H9 (cell line): ENCODE measurements at regions not wholly inside any gene's neighbourhood (a gene's known extent, or its start where the extent isn't known, plus 50 kb on each side); places are given as distances from the start of the nearest gene placed in this dataset.

Source experiments
- DNase-seq: peaks from one replicate; pipeline ENCODE4 v3.0.0-alpha.2; 2017
- H2AFZ ChIP-seq: one replicate; pipeline ENCODE4 v1.6.1; 2013; ENCODE audit warnings: mild to moderate bottlenecking, low read length, control low read depth, moderate library complexity
- H2AK5ac ChIP-seq: 2 replicates; pipeline ENCODE4 v1.6.1; 2013; ENCODE audit warnings: low read length, control low read depth, mixed read lengths; ENCODE audit not compliant: insufficient read length
- H2BK120ac ChIP-seq: one replicate; pipeline ENCODE4 v1.6.1; 2013; ENCODE audit warnings: low read depth, mild to moderate bottlenecking, low read length, control low read depth, inconsistent platforms; ENCODE audit not compliant: poor library complexity, severe bottlenecking
- H2BK12ac ChIP-seq: 2 replicates; pipeline ENCODE4 v1.6.1; 2013; ENCODE audit warnings: low read length, control low read depth, mixed read lengths, low read depth; ENCODE audit not compliant: insufficient read length
- H2BK15ac ChIP-seq: 2 replicates; pipeline ENCODE4 v1.6.1; 2013; ENCODE audit warnings: low read depth, low read length, control low read depth
- H2BK20ac ChIP-seq: one replicate; pipeline ENCODE4 v1.6.1; 2013; ENCODE audit warnings: low read depth, mild to moderate bottlenecking, low read length, control low read depth, inconsistent platforms; ENCODE audit not compliant: poor library complexity, severe bottlenecking
- H2BK5ac ChIP-seq: 2 replicates; pipeline ENCODE4 v1.6.1; 2013; ENCODE audit warnings: low read length, control low read depth, mixed read lengths; ENCODE audit not compliant: insufficient read length
- H3K14ac ChIP-seq: 2 replicates; pipeline ENCODE4 v1.6.1; 2013; ENCODE audit warnings: low read length, control low read depth; ENCODE audit not compliant: insufficient read depth
- H3K18ac ChIP-seq: 2 replicates; pipeline ENCODE4 v1.6.1; 2013; ENCODE audit warnings: low read depth, mild to moderate bottlenecking, mixed read lengths, low read length, control low read depth; ENCODE audit not compliant: insufficient read length
- H3K23ac ChIP-seq: 2 replicates; pipeline ENCODE4 v1.6.1; 2013; ENCODE audit warnings: low read length, control low read depth, mixed read lengths, low read depth; ENCODE audit not compliant: insufficient read length
- H3K23me2 ChIP-seq: 2 replicates; pipeline ENCODE4 v1.6.1; 2013; ENCODE audit warnings: low read depth, mild to moderate bottlenecking, mixed read lengths, low read length, control low read depth; ENCODE audit not compliant: insufficient read length, poor library complexity, severe bottlenecking
- H3K27ac ChIP-seq: 2 replicates; pipeline ENCODE4 v1.5.1; 2013; ENCODE audit warnings: low read length, control low read depth, mixed read lengths, low read depth; ENCODE audit not compliant: insufficient read length
- H3K27me3 ChIP-seq: 2 replicates; pipeline ENCODE4 v1.6.1; 2013; ENCODE audit warnings: low read length, control low read depth, inconsistent platforms; ENCODE audit not compliant: insufficient read depth
- H3K4ac ChIP-seq: 2 replicates; pipeline ENCODE4 v1.6.1; 2013; ENCODE audit warnings: low read depth, mild to moderate bottlenecking, control low read depth, inconsistent platforms, low read length, moderate library complexity
- H3K4me1 ChIP-seq: 2 replicates; pipeline ENCODE4 v1.6.1; 2013; ENCODE audit warnings: low read length, control low read depth, inconsistent platforms; ENCODE audit not compliant: insufficient read depth
- H3K4me2 ChIP-seq: 2 replicates; pipeline ENCODE4 v1.6.1; 2013; ENCODE audit warnings: low read length, control low read depth, mixed read lengths; ENCODE audit not compliant: insufficient read length, insufficient read depth
- H3K56ac ChIP-seq: 2 replicates; pipeline ENCODE4 v1.6.1; 2013; ENCODE audit warnings: low read depth, mild to moderate bottlenecking, mixed read lengths, low read length, control low read depth; ENCODE audit not compliant: insufficient read length
- H3K79me1 ChIP-seq: 2 replicates; pipeline ENCODE4 v1.6.1; 2013; ENCODE audit warnings: low read depth, mild to moderate bottlenecking, moderate library complexity, low read length, control low read depth, inconsistent platforms; ENCODE audit not compliant: insufficient read depth, poor library complexity, severe bottlenecking
- H3K79me2 ChIP-seq: 2 replicates; pipeline ENCODE4 v1.6.1; 2013; ENCODE audit warnings: low read length, control low read depth, inconsistent platforms; ENCODE audit not compliant: insufficient read depth
- H3K9ac ChIP-seq: 2 replicates; pipeline ENCODE4 v1.6.1; 2013; ENCODE audit warnings: low read length, control low read depth, mixed read lengths; ENCODE audit not compliant: insufficient read length; ENCODE audit errors: extremely low read depth
- H3K9me3 ChIP-seq: one replicate; pipeline ENCODE4 v1.6.1; 2013; ENCODE audit warnings: low read depth, low read length, inconsistent platforms; ENCODE audit not compliant: control insufficient read depth
- H3T11ph ChIP-seq: one replicate; pipeline ENCODE4 v1.6.1; 2013; ENCODE audit warnings: mild to moderate bottlenecking, low read length, control low read depth, inconsistent platforms
- H4K20me1 ChIP-seq: one replicate; pipeline ENCODE4 v1.6.1; 2013; ENCODE audit not compliant: control insufficient read depth, insufficient read length, insufficient read depth
- H4K5ac ChIP-seq: 2 replicates; pipeline ENCODE4 v1.6.1; 2013; ENCODE audit warnings: low read depth, mild to moderate bottlenecking, mixed read lengths, low read length, control low read depth; ENCODE audit not compliant: insufficient read length
- H4K8ac ChIP-seq: replicated peaks from 2 replicates; pipeline ENCODE4 v1.6.1; 2013; ENCODE audit warnings: low read length, control low read depth, mixed read lengths, low read depth; ENCODE audit not compliant: insufficient read length
- H4K91ac ChIP-seq: 2 replicates; pipeline ENCODE4 v1.6.1; 2013; ENCODE audit warnings: low read depth, mild to moderate bottlenecking, moderate library complexity, mixed read lengths, low read length, control low read depth; ENCODE audit not compliant: insufficient read length
- H3K27ac Mint-ChIP-seq, 3 experiments: 2 replicates in 2 of 3; 3 replicates in 1 of 3; pipeline ENCODE4 v1.8.0; 2020 to 2021; ENCODE audit warnings: mixed read lengths in 3 of 3, mild to moderate bottlenecking in 1 of 3, moderate library complexity in 1 of 3
- H3K27me3 Mint-ChIP-seq: 2 replicates; pipeline ENCODE4 v1.8.0; 2021; ENCODE audit warnings: low read depth, mild to moderate bottlenecking, moderate library complexity, mixed read lengths
- H3K36me3 Mint-ChIP-seq, 3 experiments: 2 replicates in 2 of 3; 3 replicates in 1 of 3; pipeline ENCODE4 v1.8.0; 2020 to 2021; ENCODE audit warnings: low read depth in 3 of 3, mixed read lengths in 3 of 3; ENCODE audit not compliant: insufficient read depth in 1 of 3
- H3K4me1 Mint-ChIP-seq, 2 experiments: 2 replicates each; pipeline ENCODE4 v1.8.0; 2020; ENCODE audit warnings: mixed read lengths in 2 of 2
- H3K4me3 Mint-ChIP-seq, 2 experiments: 2 replicates in 1 of 2; 3 replicates in 1 of 2; pipeline ENCODE4 v1.8.0; 2020 to 2021; ENCODE audit warnings: mild to moderate bottlenecking in 2 of 2, mixed read lengths in 2 of 2, moderate library complexity in 1 of 2
- H3K9me3 Mint-ChIP-seq, 2 experiments: 2 replicates in 1 of 2; 3 replicates in 1 of 2; pipeline ENCODE4 v1.8.0; 2020; ENCODE audit warnings: mild to moderate bottlenecking in 2 of 2, mixed read lengths in 2 of 2, moderate library complexity in 1 of 2
- WGBS: extraction: QIAGEN DNeasy Blood & Tissue Kit; methylation state at CpG from one replicate; pipeline ENCODE4 v1.1.7; 2013; ENCODE audit warnings: missing lambda C conversion rate, low lambda C conversion rate, mixed read lengths; ENCODE audit not compliant: insufficient read length; ENCODE audit errors: extremely low coverage; 5-methylcytosine and 5-hydroxymethylcytosine counted together
- TF ChIP-seq, protein P1 (sequence below): fragments of 200-600 bp; sonication (generic); conservative IDR thresholded peaks from 3 replicates; pipeline ENCODE4 v1.8.0; 2021; ENCODE audit warnings: antibody characterized with exemption, mild to moderate bottlenecking

- H3K4ac ChIP-seq: no peak overlapping the region
- H3K4me1 Mint-ChIP-seq: peaks cover 11% of the 10 kb centered on the region in 2 experiments
- WGBS: no CpG with 5 or more reads among the region's 1 CpG
- H3K79me1 ChIP-seq: no peaks in the 10 kb centered on the region
- no peak overlapping the region for H3K56ac ChIP-seq
- no peak overlapping the region for H2BK20ac ChIP-seq
- no peak overlapping the region for H2BK12ac ChIP-seq
- H3K9me3 ChIP-seq: no peaks in the 10 kb centered on the region
- TF ChIP-seq, protein P1, sequence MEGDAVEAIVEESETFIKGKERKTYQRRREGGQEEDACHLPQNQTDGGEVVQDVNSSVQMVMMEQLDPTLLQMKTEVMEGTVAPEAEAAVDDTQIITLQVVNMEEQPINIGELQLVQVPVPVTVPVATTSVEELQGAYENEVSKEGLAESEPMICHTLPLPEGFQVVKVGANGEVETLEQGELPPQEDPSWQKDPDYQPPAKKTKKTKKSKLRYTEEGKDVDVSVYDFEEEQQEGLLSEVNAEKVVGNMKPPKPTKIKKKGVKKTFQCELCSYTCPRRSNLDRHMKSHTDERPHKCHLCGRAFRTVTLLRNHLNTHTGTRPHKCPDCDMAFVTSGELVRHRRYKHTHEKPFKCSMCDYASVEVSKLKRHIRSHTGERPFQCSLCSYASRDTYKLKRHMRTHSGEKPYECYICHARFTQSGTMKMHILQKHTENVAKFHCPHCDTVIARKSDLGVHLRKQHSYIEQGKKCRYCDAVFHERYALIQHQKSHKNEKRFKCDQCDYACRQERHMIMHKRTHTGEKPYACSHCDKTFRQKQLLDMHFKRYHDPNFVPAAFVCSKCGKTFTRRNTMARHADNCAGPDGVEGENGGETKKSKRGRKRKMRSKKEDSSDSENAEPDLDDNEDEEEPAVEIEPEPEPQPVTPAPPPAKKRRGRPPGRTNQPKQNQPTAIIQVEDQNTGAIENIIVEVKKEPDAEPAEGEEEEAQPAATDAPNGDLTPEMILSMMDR: no peak
- H2BK5ac ChIP-seq: no peak overlapping the region
- H3K36me3 Mint-ChIP-seq: no peaks in the 10 kb centered on the region; a peak in 1 of 7 replicates
- H3K4me2 ChIP-seq: no peak overlapping the region
- H3T11ph ChIP-seq: no peak overlapping the region
- no peak overlapping the region for H3K27ac ChIP-seq
- no peaks in the 10 kb centered on the region for H3K27me3 Mint-ChIP-seq
- H2BK120ac ChIP-seq: no peak overlapping the region
- H3K27ac Mint-ChIP-seq: no peak overlapping the region
- peaks cover 0 to 2% of the 10 kb centered on the region in 2 experiments; a peak in 1 of 5 replicates for H3K9me3 Mint-ChIP-seq
- no peak overlapping the region for H3K14ac ChIP-seq
- H3K79me2 ChIP-seq: no peaks in the 10 kb centered on the region
- H2BK15ac ChIP-seq: no peak overlapping the region
- no peak overlapping the region for H2AK5ac ChIP-seq
- H3K18ac ChIP-seq: no peak overlapping the region
- H3K4me1 ChIP-seq: peaks cover 7% of the 10 kb centered on the region; the same call in 1 of the 2 replicates
- no peaks in the 10 kb centered on the region for H3K27me3 ChIP-seq
- no peak overlapping the region for H4K91ac ChIP-seq
- H4K20me1 ChIP-seq: no peaks in the 10 kb centered on the region
- no peak overlapping the region for H3K4me3 Mint-ChIP-seq
- H3K9ac ChIP-seq: no peak overlapping the region
- H3K23ac ChIP-seq: no peak overlapping the region
- H3K23me2 ChIP-seq: no peaks in the 10 kb centered on the region
- no peak overlapping the region for H4K8ac ChIP-seq
- DNase-seq: no peak
- H4K5ac ChIP-seq: no peak overlapping the region
- H2AFZ ChIP-seq: no peak overlapping the region
Observed at GRCh38 chr2:12274591-12274990, 442.1 kb upstream of the TRIB2 start.
